GM19467 (cell line): ENCODE measurements at regions not wholly inside any gene's neighbourhood (a gene's known extent, or its start where the extent isn't known, plus 50 kb on each side); places are given as distances from the start of the nearest gene placed in this dataset.

Experiments
- ATAC-seq: cut with Tn5 transposase; IDR thresholded peaks from one replicate; pipeline ENCODE4 v1.9.1; 2021; ENCODE audit warnings: mild to moderate bottlenecking, moderate library complexity; ENCODE audit not compliant: unreplicated experiment

DNA sequence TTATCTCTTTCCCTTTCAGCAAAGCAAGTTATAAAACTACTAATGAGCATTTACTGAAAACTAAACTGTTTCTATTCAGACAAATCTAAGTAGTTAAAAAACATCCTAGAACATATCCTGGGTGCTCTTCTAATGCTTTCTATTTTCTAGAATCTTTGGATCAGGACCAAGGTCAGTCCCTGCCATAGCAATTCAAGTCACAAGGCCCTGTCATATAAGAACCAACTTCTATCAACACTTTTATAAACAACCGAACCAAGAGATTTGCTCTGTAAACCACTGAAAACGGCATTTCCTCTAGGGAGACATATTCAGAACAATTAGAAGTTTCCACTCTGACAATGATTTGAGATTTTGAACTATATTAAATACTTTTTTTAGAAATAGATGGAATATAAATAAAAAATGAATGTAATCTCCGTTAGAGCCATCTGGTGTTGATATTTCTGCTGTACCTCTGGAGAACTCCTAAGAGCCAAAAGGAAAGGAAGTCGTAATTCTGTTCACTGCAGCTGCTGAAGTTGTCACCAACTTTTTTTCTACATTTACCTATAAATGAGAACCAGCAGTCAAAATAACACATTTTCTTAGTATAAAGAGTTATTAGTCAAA, 51.4 kb upstream of the LGSN start:
- ATAC-seq, result no peak

DNA sequence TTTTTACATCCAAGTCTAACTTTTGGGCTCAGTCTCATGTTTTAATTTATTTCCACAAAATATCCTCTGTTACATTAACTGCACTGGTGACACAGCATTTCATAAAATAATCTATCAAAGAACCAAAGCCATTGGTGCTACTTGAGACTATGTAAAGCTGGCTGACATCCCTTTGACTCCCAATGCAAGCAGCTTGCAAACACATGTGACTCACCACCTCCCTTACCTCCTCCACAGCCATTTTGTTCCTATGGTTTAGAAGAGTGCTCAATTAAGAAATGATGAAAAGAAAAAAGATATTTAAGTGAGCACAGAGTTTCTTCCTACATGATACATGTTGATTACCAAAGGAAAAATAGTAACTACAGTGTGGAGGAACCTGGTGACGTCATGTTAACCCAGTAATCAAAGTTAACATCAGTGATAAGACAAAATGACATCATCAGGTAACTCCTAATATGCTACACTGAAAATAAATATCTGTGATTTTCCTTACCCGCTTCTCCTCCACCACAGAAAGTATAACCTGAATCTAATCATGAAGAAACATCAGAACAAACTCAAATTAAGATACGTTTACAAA, 53.3 kb upstream of the LGSN start:
- no peak for ATAC-seq

DNA sequence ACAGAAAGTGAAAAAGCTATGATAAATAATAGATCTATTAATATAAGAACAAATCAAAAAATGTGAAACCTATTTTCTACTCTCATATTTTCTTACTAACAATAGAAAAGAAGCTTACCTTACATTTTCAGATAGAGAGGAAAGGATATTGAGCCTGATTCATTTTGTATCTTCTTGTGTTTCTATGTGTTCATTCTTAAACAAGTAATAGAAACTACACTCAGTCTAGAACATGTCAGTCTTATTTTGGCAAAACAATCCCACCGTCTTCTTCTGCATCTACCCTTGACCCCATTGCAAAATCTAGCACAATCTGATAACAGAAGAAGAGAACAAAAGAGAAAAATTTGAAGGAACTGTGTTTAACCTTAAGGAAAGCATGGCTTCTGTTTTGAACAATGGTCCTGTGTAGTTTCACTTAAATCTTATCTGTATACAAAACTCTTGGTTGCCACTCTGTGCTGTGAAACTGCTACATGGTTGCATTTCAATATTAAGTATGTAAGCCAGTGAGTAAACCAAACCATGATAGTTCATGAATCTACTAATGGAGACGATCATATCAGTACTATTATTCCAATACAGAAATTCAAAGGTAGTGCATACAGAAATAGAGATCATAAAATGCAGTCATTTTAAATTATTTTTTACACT, 69.5 kb upstream of the LGSN start:
- ATAC-seq, result peak; percentile 93

DNA sequence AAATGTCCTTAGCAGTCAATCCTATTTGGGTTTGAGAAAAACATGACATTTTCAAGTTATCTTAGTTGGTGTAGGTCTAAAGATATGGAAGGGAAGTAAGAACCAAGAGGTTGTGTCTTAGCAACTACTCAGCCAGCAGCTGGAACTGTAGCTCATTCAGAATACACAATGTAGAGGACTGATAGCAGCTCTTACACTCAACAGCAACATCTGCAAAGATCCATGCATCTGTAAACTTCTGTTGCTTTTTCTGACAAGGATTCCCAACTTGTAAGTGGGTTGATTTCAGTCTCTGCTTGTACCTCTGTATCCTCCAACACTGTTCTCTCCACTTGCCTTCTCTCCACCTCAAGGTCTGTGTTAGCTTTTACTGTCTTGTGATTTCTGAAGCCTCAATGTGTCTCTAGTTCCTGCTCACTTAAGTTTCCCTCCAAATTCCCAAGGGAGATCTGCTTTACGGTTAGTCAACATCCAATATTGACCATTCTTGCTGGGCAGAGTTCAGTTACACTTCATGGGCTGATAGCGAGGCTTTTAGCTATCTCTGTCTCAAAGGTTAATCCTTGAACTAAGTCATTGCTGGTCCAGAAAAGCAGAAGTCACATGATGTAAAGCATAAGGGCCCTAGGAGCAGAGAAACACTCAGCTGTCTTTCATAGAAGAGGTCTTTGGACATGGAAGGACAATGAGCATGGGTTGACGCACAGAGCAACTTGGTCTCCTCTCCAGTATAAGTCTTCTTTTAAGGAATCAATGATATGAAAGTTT, 71.6 kb upstream of the LGSN start:
- no peak for ATAC-seq

DNA sequence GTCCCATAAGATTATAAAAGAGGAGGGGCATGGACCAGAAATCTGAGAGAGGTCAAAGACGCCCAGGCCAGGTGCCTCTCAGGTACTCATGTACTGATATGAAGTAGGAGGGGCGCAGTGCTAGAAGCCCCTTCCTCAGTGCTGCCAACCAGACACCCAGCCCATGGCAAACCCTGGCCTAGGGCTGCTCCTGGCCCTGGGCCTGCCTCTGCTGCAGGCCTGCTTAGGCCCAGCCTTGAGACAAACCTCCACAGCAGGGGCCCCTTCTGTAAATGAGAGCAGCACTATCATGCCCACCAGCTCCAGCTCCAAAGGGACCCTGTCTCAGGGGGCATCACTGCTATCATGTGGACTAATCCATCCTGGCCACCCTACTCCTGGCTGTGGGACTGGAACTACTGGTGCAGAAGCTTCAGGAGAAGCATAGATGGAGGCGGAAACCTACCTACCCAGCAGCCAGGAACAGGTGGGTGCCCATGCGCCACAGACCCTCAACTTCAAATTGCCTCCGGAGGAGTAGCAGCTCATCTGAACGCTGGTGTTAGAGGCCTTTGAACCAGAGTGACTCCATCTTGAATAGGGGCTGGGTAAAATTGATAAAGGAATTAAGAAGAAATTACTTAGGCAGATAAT, 72.4 kb upstream of the LGSN start:
- no peak for ATAC-seq

DNA sequence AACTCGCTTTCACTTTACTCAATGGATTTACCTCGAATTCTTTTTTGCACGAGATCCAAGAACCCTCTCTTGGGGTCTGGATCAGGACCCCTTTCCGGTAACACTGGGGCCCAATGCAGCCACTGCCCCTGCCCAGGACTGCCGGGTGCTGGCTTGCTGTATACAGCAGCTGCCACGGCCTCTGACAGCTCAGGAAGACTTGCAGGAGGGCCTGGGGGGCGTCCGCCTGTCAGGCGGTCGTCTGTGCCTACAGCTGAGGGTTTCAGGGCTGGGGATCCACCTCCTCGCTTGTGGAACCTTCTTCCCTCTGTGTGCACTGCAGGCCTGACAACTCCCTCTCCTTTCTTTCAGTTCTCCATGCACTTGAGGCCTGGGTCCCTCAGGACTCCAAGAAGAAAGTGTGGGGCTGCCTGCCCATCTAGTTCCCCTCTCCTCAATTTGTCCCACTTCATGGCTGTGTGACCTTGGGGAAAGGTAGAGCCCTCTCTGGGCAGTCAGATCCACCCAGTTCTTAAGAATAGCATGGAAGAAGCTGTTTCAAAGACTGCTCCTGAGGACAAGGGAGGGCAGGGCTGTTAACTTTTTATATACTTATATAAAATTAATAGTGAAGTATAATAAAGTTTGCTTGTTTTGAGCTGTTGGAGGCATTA, 75.0 kb upstream of the LGSN start:
- ATAC-seq, result no peak

DNA sequence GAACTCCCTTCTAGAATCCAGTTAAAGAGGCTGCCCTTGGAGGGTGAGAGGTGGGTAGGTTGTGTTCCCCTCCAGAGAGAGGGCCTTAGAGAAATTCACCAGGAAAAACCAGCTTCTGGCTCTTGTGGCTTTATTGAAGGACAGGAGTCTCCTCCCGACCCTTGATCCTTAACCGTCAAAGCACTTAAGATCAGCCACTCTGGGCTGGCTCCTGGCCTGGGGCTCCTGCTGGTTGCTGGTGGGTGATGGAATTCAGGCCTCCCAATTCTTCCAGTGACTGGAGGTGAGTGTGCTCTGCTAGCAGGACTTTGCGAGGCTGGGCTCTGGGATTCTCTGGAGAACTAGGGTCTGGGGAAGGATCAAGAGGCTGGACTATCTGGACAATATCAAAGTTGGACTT, 75.6 kb upstream of the LGSN start:
- ATAC-seq, result no peak

DNA sequence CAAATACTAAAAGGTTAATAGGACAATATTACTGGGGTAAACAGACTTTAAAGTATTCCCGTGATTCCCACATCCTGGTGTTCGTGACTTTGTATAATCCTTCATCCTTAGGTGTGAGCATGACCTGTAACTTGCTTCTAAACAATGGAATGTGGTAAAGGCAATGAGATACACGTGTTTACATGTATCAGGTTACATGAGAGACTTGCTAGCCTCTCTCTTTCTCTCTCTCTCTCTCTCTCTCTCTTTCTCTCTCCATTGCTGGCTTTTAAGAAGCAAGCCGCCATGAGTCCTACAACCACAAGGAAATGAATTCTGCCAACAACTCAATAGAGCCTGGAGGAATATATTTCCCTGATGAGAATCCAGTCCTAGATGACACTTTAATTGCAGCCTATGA, 83.9 kb upstream of the LGSN start:
- no peak for ATAC-seq

DNA sequence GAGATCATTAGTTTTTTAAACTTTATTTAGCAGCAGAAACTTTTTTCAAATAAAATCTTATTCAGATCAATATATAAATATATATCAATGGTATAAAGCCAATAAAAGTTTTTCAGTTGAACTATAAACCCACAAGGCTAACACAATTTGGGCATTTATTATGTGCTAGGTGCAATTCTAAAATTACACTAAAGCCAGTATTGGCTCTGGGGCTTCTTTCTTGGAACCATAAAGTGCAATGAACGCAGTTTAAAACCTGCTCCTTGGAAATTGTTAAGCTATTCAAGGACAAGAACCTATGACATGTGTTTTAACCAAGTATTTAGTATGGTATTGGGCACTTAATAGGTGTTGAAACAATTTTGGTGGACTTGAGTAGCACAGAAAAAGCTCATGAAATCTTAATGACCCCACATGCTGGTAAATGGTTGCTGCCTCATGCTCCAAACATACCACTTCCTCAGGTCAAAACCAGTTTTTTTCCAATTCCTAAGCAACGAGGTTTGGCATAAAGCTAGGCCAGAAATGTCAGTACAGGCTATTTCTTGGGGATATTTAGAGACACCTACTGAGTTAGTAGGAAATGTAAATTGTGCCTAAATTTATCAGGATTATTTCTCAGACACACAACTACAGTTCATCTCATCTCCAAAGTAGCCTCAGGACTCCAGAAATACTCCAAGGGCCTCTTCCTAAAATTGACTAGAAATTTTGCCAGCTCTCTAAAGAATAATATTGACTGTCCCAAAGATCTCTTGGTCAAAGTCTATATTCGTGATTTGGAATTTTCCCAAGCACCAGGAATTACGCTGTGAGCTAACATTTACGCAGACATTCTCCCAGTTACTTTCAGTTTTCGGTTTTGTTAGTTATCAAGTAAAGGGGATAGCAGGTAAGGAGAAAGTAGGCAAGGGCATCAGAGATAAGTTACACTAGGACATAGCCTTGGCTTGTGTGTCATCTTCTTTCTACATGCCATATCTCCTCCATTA, 90.9 kb upstream of the LGSN start:
- no peak for ATAC-seq

DNA sequence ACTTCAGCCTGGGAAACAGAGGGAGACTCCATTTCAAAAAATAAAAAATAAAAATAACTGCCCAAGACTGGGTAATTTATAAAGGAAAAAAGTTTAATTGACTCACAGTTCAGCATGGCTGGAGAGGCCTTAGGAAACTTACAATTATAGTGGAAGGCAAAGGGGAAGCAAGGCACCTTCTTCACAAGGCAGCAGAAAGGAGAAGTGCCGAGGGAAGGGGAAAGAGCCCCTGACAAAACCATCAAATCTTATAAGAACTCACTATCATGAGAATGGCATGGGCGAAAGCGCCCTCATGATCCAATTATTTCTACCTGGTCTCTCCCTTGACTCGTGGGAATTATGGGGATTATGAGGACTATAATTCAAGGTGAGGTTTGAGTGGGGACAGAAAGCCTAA, 95.5 kb upstream of the LGSN start:
- no peak for ATAC-seq

DNA sequence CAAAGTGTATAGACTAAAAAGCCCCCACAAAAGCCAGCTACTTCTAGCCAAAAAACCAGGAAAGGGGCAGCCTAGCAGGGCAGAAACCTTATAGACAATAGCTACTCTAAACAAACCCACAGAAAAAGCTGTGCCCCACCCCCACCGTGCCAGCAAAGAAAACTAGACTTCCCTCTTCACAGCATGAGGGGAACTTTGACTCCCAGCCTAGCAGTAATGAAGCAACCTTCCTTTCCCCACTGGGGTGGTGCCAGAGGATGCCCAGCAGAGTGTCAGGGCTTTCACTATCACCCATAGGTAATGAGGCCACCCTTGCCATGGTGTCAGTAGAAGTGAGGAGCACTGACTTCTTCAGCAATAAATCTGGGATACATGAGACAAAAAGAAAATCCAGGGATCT, 99.0 kb upstream of the LGSN start:
- ATAC-seq, result no peak

DNA sequence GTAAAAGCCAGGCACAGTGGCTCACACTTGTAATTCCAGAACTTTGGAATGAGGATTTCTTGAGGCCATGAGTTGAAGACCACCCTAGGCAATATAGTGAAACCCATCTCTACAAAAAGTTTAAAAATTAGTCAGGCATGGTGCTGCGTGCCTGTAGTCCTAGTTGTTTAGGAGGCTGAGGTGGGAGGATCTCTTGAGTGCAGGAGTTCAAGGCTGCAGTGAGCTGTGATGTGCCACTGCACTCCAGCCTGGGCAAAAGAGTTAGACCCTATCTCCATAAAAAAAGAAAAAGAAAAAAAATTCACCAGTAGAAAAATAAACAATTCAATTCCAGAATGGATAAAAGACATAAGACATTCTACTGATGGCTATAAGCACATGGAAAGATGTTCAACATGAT, 104.9 kb upstream of the LGSN start:
- no peak for ATAC-seq

DNA sequence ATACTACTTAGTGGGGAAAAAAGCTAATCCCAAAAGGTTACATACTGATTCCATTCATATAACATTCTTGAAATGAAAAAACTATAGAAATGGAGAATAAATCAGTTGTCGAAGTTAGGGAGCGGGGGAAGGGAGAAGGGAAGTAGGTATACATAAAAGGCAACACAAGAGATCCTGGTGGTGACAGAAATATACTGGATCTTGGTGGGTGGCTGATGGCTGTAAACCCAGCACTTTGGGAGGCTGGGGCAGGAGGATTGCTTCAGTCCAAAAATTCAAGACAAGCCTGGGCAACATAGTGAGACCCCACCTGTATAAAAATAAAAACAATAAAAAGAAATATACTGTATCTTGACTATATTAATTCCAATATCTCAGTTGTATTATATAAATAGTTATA, 105.7 kb upstream of the LGSN start:
- no peak for ATAC-seq

DNA sequence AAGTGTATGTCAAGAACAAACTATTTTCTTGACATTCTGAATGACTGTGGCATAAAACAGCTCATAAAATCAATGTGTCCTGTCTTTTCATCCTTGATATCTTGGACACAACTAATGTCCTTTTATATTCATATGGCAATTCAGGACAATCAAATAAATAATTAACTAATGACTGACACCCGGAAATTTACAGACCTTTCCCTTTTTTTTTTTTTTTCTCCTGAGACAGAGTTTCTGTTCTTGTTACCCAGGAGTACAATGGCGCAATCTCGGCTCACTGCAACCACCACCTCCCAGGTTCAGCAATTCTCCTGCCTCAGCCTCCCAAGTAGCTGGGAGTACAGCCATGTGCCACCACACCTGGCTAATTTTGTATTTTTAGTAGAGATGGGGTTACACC, 107.1 kb upstream of the LGSN start:
- no peak for ATAC-seq

DNA sequence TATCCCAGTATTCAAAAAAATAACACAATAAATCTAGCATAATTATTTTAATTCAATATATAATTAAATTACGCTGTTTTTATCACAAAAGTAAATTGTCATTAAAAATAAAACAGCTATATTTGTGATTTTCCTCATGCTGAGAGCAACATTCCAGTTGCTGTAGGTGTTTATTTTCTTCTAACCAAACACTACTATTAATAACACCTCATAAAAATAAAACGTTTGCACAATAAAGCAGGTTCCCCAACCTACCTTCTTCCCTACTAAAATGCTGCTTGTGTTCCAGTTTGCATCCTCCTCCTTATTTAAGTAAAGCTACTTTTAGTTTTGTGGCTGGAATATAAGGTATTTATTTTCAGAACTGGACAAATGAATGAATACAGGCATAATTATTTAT, 108.2 kb upstream of the LGSN start:
- no peak for ATAC-seq

DNA sequence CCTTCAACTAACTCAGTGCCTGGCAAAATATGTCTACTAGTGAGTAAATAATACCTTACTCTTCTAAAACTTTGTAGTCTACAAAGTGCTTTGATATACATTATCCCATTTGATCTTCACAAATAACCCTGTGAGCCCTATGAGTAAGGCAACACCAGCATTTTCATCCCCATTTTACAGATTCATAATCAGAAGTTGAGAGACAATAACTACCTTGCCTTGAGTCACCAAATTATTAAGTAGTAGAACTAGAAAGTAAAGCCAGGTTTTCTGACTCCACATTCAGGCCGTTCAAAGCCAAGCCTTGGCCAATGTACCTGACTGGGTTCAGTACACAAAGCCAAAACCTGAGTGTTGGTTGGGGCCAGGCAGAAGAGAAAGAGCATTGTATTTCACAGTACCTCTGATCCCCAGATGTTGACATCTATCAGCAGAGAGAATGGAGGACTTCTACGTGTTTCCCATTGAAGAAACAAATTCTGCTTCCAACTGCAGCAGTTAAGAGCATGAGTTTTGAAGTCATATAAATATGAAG, 111.3 kb upstream of the LGSN start:
- ATAC-seq, result no peak

DNA sequence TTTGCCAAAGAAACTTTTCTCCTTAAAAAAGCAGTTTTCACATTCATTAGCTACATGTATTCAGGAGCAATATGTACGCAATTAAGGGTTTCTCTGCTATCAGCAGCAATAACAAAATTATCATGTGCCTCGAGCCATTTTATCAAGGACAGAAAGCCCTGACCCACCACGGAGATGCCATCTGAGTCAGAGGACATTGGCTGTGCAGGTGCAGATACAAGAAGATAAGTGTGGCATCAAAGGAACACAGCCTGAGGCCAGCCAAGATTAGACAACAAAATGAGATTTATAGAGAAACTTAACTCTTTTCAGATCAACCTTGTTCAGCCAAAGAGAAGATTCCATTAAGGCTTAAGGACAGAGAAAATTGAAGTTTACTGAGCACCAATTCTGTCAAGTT, 115.2 kb upstream of the LGSN start:
- ATAC-seq, result no peak

DNA sequence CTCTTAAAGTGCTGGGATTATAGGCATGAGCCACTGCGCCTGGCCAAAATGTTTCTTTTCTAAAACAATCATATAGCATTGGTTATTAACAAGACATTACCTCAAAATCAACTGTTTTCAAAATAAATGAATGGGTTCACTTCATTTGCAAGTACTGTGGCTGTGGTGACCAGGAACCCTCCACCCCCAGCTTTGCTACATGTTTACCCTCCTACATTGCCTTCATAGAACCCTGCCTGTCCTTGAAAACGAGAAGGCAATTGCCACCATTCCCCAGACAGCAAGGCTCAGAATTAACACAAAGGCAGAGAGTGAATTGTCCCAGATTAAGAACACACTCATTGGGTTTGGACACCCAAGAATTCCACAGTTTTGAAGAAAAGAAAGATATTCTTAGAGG, 116.6 kb upstream of the LGSN start:
- ATAC-seq, result no peak

DNA sequence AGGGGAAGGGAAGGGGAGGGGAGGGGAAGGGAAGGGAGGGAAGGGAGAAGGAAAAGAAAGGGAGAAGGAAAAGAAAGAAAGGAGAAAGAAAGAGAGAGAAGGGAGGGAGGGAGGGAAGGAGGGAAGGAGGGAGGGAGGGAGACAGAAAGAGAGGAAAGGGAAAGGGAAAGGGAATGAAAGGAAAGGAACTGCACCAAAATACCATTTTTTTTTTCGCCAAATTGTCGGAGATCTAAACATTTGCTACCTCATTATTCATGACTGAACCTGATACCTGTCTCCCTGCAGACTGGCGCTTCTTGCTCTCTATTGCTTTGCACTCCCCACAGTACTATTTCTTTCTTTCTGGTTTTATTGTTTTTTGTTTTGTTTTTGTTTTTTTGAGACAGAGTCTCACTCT, 117.3 kb upstream of the LGSN start:
- no peak for ATAC-seq

DNA sequence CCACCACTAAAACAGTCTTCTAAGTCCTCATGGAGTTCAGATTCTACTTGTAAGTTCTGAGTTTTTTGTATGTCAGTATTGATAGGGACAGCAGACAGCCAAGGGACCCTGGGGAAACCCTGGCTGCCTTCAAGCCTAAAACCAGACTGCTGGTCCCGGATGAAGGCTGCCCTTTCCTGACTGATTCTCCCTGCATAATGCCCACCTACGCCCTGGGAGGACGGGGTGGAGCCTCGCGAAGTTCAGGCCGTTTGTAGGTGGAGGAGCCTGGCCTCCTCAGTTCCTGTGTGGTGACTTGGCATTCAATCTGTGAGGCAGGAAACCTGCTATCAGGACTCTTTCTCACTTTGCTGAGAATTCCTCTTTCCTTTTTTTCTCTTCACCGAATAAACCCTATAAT, 120.3 kb upstream of the LGSN start:
- ATAC-seq, result no peak
